ENCODE measurements at regions not wholly inside any gene's neighbourhood (a gene's known extent, or its start where the extent isn't known, plus 50 kb on each side); places are given as distances from the start of the nearest gene placed in this dataset.

DNA sequence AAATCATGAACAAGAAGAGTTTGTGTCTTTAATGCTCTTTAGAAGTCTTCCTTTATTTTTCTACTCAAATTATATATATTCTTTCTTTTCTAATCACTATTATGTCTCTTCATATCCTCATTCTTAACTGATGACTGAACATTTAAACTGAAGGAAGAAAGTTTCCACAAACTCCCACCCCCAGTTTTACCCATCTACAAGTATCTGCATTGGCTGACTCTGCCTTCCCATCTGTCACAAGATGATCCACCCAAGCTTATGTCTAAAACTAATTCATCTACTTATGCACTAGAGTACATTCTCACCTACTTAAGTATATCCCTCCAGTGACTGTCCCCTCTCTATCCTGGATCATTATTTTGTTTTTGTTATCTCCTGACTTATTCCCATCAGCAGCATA, 344.5 kb downstream of the PRR16 start:
- TF ChIP-seq YY1 (IDR thresholded peaks at IDR 0.05; ENCODE audit: extremely low read depth, insufficient replicate concordance, low read depth, low read length) (no peak), EZH2 (IDR thresholded peaks at IDR 0.05) (no peak), SP1 (IDR thresholded peaks at IDR 0.05; ENCODE audit: low read depth) (no peak), SIN3A (IDR thresholded peaks at IDR 0.05; ENCODE audit: low read depth) (no peak), POLR2AphosphoS5 (IDR thresholded peaks at IDR 0.05; ENCODE audit: low read depth, low read length) (no peak)
- TF ChIP-seq, protein P1, sequence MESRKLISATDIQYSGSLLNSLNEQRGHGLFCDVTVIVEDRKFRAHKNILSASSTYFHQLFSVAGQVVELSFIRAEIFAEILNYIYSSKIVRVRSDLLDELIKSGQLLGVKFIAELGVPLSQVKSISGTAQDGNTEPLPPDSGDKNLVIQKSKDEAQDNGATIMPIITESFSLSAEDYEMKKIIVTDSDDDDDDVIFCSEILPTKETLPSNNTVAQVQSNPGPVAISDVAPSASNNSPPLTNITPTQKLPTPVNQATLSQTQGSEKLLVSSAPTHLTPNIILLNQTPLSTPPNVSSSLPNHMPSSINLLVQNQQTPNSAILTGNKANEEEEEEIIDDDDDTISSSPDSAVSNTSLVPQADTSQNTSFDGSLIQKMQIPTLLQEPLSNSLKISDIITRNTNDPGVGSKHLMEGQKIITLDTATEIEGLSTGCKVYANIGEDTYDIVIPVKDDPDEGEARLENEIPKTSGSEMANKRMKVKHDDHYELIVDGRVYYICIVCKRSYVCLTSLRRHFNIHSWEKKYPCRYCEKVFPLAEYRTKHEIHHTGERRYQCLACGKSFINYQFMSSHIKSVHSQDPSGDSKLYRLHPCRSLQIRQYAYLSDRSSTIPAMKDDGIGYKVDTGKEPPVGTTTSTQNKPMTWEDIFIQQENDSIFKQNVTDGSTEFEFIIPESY (IDR thresholded peaks at IDR 0.05; ENCODE audit: extremely low read depth, insufficient replicate concordance, low read length) = no peak
- H3K4me1 ChIP-seq (ENCODE audit: control insufficient read depth in 1 of 2, insufficient read depth in 2 of 2, low read length in 2 of 2) = no peaks in the 10 kb centered on the region
- H3K4me3 ChIP-seq (replicated peaks in 1 of 2; ENCODE audit: low read depth in 1 of 2, low read length in 2 of 2) = no peak overlapping the region
- intact Hi-C loops (cut with micrococcal nuclease) = loop anchor here (10.0 kb wide), 1 partner anchor 1066 kb away; no protein-coding TSS in a partner anchor
- ATAC-seq (no peak), DNase-seq (ENCODE audit: low read depth, low spot score) (no peak)
- ChIA-PET RAD21 (ENCODE audit: low non-redundant PET in 1 of 2, low total read pairs in 2 of 2, uncharacterized antibody in 2 of 2, unreplicated experiment in 2 of 2) (no interaction called here), POLR2A (no interaction called here), CTCF (no interaction called here)
- H3K9ac ChIP-seq (ENCODE audit: low read length) = no peak overlapping the region
- no peak overlapping the region for H3K4me2 ChIP-seq (ENCODE audit: low read length)
- H3K36me3 ChIP-seq (ENCODE audit: control insufficient read depth in 1 of 2, insufficient read depth in 2 of 2, low read length in 2 of 2) = no peaks in the 10 kb centered on the region
- H2AFZ ChIP-seq (ENCODE audit: low read depth, low read length, poor library complexity, severe bottlenecking) = no peak overlapping the region
- no peaks in the 10 kb centered on the region for H3K79me2 ChIP-seq (ENCODE audit: insufficient read depth, low read length)
- no peaks in the 10 kb centered on the region for H3K27me3 ChIP-seq (ENCODE audit: insufficient read depth, low read length)
- no peak overlapping the region for H3K27ac ChIP-seq (ENCODE audit: low read depth, low read length)
- no peaks in the 10 kb centered on the region for H4K20me1 ChIP-seq (ENCODE audit: insufficient read depth)
- H3K9me2 ChIP-seq (ENCODE audit: insufficient read depth) = no peaks in the 10 kb centered on the region
- BruUV-seq (replicated peaks) = no TSS peak
- H3K9me3 ChIP-seq (ENCODE audit: control insufficient read depth in 1 of 2, insufficient read depth in 1 of 2, low read depth in 1 of 2, low read length in 2 of 2) = no peaks in the 10 kb centered on the region

DNA sequence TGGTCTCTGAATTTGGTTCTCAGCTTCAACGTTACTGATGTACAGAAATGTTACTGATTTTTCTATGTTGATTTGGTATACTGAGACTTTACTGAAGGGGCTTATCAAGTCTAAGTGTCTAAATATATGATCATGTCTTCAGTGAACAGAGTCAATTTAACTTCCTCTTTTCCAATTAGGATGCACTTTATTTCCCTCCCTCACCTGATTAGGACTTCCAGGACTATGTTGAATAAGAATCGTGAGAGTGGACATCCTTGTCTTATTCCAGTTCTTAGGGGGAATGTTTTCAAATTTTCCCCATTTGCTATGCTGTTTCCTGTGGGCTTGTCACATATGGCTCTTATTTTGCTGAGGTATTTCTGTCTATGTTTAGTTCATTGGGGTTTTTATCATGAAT, 349.5 kb downstream of the PRR16 start:
- H3K4me1 ChIP-seq (ENCODE audit: control insufficient read depth in 1 of 2, insufficient read depth in 2 of 2, low read length in 2 of 2) = no peaks in the 10 kb centered on the region
- POLR2A ChIA-PET = no interaction called here
- no peaks in the 10 kb centered on the region for H3K79me2 ChIP-seq (ENCODE audit: insufficient read depth, low read length)
- no peak overlapping the region for H3K9ac ChIP-seq (ENCODE audit: low read length)
- H4K20me1 ChIP-seq (ENCODE audit: insufficient read depth) = no peaks in the 10 kb centered on the region
- intact Hi-C loops (cut with micrococcal nuclease) = no loop called here
- H3K9me2 ChIP-seq (ENCODE audit: insufficient read depth) = no peaks in the 10 kb centered on the region
- H3K36me3 ChIP-seq (ENCODE audit: control insufficient read depth in 1 of 2, insufficient read depth in 2 of 2, low read length in 2 of 2) = no peaks in the 10 kb centered on the region
- CTCF ChIA-PET = no interaction called here
- H3K27ac ChIP-seq (ENCODE audit: low read depth, low read length) = no peak overlapping the region
- H2AFZ ChIP-seq (ENCODE audit: low read depth, low read length, poor library complexity, severe bottlenecking) = no peak overlapping the region
- H3K27me3 ChIP-seq (ENCODE audit: insufficient read depth, low read length) = no peaks in the 10 kb centered on the region
- TF ChIP-seq CEBPB (IDR thresholded peaks at IDR 0.05; ENCODE audit: low read depth) (no peak), RAD21 (IDR thresholded peaks at IDR 0.05; ENCODE audit: low read depth) (no peak), SIN3A (IDR thresholded peaks at IDR 0.05; ENCODE audit: low read depth) (no peak), EZH2 (IDR thresholded peaks at IDR 0.05) (no peak), TCF7L2 (IDR thresholded peaks at IDR 0.05; ENCODE audit: borderline replicate concordance, extremely low read depth, insufficient read depth, insufficient read length) (no peak), POLR2AphosphoS5 (IDR thresholded peaks at IDR 0.05; ENCODE audit: low read depth, low read length) (no peak), EZH2phosphoT487 (IDR thresholded peaks at IDR 0.05; ENCODE audit: borderline replicate concordance) (no peak), ZNF274 (IDR thresholded peaks at IDR 0.05; ENCODE audit: low read depth, low read length) (no peak), EGR1 (IDR thresholded peaks at IDR 0.05; ENCODE audit: low read depth) (no peak), CBX3 (IDR thresholded peaks at IDR 0.05; ENCODE audit: low read depth) (no peak), SRF (IDR thresholded peaks at IDR 0.05; ENCODE audit: low read depth) (no peak), POLR2A (IDR thresholded peaks at IDR 0.05; ENCODE audit: borderline replicate concordance, extremely low read depth, insufficient read depth, insufficient read length) (no peak), ELF1 (IDR thresholded peaks at IDR 0.05; ENCODE audit: borderline replicate concordance, low read depth) (no peak), ZFX (IDR thresholded peaks at IDR 0.05) (no peak)
- TF ChIP-seq, protein P2, sequence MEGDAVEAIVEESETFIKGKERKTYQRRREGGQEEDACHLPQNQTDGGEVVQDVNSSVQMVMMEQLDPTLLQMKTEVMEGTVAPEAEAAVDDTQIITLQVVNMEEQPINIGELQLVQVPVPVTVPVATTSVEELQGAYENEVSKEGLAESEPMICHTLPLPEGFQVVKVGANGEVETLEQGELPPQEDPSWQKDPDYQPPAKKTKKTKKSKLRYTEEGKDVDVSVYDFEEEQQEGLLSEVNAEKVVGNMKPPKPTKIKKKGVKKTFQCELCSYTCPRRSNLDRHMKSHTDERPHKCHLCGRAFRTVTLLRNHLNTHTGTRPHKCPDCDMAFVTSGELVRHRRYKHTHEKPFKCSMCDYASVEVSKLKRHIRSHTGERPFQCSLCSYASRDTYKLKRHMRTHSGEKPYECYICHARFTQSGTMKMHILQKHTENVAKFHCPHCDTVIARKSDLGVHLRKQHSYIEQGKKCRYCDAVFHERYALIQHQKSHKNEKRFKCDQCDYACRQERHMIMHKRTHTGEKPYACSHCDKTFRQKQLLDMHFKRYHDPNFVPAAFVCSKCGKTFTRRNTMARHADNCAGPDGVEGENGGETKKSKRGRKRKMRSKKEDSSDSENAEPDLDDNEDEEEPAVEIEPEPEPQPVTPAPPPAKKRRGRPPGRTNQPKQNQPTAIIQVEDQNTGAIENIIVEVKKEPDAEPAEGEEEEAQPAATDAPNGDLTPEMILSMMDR (IDR thresholded peaks at IDR 0.05 in 2 of 3, conservative IDR thresholded peaks at IDR 0.05 in 1 of 3; ENCODE audit: borderline replicate concordance in 1 of 3, insufficient read depth in 1 of 3, low read depth in 2 of 3, low read length in 2 of 3) = no peak
- TF ChIP-seq, protein P3, sequence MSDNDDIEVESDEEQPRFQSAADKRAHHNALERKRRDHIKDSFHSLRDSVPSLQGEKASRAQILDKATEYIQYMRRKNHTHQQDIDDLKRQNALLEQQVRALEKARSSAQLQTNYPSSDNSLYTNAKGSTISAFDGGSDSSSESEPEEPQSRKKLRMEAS (IDR thresholded peaks at IDR 0.05) = no peak
- ATAC-seq = no peak
- no peak for DNase-seq (ENCODE audit: low read depth, low spot score)
- H3K4me3 ChIP-seq (replicated peaks in 1 of 2; ENCODE audit: low read depth in 1 of 2, low read length in 2 of 2) = no peak overlapping the region
- BruUV-seq (replicated peaks) = no TSS peak
- no peaks in the 10 kb centered on the region for H3K9me3 ChIP-seq (ENCODE audit: control insufficient read depth in 1 of 2, insufficient read depth in 1 of 2, low read depth in 1 of 2, low read length in 2 of 2)
- no peak overlapping the region for H3K4me2 ChIP-seq (ENCODE audit: low read length)
- RAD21 ChIA-PET (ENCODE audit: low non-redundant PET in 1 of 2, low total read pairs in 2 of 2, uncharacterized antibody in 2 of 2, unreplicated experiment in 2 of 2) = no interaction called here

Measured in HCT116 (cell line).